ENCODE measurements at regions not wholly inside any gene's neighbourhood (a gene's known extent, or its start where the extent isn't known, plus 50 kb on each side); places are given as distances from the start of the nearest gene placed in this dataset.

DNA sequence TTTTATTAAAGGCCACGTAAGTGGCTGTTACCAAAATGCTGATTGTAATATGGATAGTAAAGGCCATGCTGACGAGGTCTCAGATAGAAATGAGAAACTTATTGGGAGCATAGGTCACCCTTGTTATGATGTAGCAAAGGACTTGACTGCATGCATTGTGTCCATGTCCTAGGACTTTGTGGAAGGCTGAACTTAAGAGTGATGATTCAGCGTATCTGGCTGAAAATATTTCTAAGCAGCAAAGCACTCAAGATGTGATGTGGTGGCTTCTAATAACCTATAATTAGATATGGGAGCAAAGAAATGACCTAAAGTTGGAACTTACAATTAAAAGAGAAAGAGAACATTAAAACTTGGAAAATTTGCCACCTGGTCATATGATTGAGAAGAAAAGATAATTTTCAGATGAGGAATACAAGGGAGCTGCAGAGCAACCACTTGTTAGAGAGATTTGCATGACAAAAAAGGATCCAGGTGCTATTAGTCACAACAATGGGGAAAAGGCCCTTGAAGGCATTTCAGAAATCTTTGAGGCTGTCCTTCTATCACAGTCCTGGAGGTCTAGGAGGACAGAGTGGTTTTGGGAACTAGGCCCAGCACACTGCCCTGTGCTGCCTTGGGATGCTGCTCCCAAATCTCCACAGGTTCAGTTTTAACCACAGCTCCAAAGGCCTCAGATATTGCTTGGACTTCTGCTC is 793.7 kb upstream of the LCORL start:
- TF ChIP-seq CTCF (IDR thresholded peaks at IDR 0.05) = no peak
- TF ChIP-seq POLR2A (IDR thresholded peaks at IDR 0.05) = no peak
